Activated naive CD4-positive, alpha-beta T cell (primary cell): ENCODE measurements at regions not wholly inside any gene's neighbourhood (a gene's known extent, or its start where the extent isn't known, plus 50 kb on each side); places are given as distances from the start of the nearest gene placed in this dataset.

Experiments used
- DNase-seq, 4 experiments: peaks; one replicate each; lab custom pipeline; 2025; lab: John Stamatoyannopoulos, UW

DNA sequence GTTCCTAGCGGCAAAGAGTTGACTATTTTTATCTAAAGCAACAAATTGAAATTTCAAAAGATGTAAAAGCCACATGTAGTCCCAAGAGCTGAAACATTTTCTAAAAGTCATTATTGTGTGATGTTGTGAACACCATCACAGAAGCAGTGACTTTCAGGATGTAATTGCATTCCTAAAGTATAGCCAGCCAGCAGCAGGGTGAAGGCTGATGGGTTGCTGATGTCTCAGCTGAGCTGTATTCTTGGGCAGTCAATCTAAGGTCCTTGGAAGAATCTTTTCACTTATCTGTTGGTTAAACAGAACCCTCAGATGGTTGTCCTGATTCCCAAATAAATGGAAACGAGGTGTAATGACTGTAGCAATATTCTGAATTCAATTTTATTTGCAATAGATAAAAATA, 237.4 kb upstream of the WWC1 start:
- no peak for DNase-seq

DNA sequence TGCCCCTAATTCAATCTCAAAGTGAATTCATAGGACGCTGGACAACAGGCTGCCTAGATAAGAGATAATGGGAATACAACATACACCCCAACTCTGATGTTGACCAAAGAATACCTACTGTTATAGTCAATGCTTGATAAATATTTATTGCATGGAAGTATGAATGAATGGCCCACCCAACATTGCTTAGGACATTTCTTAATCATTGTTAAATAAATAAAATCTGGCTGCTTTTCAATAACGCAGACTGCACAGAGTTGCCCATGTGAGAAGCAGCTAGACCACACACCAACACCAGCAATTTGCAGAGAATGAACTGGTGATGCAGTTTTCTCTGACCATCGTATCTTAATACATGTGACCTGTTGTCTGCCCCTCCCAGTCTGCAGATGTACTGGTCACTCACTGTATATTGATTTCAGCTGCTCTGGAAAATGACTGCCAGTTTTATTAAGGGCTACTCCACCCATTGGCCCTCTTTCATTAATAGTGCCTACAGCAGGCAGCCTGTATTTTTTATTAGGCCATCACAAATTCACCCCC, 236.2 kb upstream of the WWC1 start:
- DNase-seq = no peak

DNA sequence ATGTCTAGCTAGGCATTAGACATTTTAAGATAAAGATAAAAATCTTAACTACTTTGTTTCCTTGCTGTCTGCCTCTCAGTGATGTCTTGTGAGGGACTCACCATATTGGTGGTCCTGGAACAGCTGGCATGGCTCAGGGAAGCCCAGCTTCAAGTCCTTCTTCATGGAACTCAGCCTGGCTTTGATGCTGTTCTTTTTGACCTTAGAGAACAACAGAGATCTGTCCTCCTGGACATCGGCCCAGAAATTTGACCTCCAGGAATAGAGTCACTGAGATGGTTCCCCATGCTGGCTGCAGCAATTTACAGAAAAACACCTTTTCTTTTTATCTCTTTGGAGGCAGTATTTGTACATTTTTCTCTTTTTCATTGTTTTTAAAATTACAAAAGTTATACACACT, 235.5 kb upstream of the WWC1 start:
- no peak for DNase-seq

DNA sequence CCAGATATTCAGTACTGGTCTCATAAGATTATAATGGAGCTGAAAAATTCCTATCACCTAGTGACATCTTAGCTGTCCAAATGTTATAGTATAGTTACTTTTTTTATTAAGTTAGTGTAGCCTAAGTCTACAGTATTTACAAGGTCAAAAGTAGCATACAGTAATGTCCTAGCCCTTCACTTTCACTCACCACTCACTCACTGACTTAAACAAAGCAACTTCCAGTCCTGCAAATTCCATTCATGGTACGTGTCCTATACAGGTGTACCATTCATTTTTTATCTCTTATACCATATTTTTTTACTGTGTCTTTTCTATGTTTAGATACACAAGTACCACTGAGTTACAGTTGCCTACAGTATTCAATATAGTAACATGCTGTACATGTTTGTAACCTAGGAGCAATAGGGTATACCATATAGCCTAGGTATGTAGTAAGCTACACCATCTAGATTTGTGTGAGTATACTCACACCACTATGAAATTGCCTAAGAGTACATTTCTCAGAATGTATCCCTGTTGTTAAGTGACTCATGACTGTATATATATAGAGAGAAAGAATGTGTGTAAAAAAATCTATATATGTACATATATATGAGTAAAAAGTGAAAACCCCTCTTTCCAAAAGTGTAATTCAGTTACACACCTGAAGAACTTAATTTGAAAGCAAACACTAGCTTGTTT, 234.8 kb upstream of the WWC1 start:
- no peak for DNase-seq

DNA sequence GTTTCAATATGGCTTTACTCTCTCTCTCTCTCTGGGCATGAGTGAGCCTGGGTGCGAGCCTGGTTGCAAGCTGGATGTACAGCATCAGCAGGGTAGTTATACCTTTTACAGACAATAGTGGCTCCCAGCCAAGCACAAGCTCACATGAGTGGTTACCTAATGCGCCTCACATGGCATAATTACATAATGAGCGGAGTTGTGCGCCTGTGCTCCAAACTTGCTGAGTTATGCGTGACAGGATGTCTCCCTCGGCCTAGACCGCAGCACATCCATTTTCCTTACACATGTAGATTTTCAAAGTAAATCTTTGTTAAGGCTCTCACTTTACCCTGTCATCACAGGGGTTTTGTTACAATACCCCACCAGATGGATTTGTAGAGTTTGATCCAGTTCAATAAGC, 233.5 kb upstream of the WWC1 start:
- DNase-seq = no peak

DNA sequence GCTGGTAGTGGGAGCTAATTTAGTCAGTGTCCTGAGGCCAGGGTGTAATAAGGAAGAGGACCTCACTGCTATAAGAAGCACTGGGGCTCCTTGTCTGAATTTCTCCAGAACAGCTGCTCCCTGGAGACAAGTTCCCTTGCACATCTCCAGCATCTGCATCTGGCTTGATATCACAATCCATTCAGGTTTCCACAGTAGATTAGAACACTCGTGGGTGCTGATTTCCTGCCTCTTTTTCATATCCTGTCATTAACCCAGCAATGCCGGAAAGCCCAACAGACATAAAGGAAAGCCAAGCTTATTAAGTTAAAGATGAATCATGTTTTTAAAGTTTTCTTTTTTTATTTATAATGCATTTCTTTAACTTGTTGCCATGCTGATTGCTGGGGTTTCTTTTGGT, 232.3 kb upstream of the WWC1 start:
- DNase-seq = no peak

DNA sequence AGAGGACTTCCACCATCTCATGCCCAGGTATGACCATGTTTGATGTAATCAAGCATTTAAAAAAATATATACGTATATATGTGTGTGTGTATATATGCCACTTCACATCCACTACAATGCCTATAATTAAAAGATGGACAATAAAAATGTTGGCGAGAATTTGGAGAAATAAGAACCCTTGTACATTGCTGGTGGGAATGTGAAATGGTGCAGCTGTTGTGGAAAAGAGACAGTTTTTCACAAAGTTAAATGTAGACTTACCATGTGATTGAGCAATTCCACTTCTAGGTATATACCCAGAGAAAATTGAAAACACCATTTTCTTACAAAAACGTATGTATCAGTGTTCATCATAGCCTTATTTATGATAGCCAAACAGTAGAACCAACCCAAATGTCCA, 229.2 kb upstream of the WWC1 start:
- no peak for DNase-seq

DNA sequence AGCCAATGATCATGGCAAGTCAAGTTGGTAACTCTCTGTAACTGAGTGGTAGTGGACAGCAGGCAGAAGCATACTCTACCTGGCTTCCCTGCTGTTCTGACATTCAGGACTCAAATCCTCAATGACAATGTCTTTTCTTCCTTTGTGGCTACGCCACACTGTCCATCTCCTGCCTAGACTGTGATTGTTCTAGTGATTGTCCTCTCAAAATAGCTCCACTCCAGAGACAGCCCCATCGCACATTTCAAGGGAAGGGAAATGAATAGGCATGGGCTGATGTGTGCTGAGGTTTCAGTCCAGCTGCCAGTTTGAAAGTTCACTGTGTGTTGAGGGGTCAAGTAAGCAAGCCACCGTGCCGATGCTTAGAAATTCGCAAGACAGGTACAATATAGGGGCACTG, 227.0 kb upstream of the WWC1 start:
- DNase-seq = no peak

DNA sequence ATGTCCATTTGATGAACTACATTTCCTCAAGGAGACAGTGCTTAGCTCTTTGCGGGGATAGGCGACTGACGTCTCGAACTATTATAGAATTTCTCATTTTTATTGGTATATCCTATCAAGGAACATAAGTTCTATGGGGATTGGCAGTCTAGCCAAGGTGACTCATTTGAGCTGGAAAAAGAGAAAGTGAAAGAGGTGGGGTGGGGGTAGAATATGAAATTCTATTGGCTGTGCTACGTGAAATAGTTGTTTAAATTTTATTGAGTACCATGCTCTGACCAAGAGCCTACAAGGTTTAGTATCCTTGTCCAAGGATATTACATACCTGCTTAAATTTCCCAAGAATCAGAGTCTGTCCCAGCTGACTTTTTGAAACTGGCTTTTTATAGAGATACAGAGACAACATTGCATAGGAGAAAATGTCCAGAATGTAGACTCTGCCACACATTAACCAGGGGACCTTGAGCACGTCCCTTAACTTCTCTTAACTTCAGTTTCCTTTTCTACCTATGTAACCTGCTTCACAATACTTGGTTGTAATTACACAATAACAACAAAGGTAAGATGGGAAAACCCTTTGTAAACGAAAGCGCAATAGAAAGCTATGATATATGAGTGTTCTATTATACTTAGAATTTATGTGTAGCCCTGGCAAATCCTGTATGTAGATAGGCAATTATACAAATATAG, 226.4 kb upstream of the WWC1 start:
- DNase-seq = no peak

DNA sequence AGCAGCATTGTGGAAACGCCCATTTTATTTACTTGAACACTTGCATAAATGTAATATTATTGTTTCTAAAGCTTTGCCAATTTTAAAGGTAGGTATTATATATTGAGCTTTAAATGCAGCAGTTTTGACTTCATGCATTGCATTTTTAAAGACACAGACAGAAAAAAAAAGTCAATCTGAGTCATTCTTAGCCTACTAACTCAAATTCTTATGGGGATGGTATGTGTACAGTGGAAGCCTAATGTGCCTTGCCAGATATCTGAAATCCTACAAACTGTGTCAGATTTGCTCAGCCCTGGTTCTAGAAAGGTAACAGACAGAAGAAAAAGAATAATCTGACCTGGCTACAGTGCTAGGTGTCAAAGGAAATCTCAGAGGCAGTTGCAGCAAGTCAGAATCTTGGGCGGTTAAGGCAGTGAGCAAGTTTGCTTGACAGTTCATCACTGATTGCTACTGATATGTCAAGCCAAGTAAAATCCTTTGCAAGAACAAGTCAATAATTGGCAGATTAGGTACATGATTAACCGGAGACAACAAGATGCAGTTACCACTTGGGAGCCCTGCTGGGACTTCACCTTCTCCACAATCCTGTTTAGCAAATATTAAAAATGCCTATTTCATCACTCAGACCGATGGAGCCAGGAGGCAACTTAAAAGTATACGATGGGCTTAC, 224.8 kb upstream of the WWC1 start:
- no peak for DNase-seq

DNA sequence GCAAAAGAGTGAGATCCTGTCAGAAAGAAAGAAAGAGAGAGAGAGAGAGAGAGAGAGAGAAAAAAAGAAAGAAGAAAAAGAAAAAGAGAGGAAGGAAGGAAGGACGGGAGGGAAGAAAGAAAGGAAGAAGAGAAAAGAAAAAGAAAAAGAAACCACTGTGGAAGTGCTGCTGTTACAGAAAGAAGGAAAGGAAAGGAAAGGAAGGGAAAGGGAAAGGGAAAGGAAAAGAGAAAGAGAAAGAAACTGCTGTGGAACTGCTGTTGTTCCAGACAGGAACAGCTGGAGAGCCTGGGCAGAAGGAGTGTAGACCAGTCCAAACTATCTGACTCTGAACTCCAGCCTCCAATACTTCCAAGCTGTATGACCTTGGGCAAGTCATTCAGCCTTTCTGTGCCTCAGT, 220.7 kb upstream of the WWC1 start:
- DNase-seq = no peak

DNA sequence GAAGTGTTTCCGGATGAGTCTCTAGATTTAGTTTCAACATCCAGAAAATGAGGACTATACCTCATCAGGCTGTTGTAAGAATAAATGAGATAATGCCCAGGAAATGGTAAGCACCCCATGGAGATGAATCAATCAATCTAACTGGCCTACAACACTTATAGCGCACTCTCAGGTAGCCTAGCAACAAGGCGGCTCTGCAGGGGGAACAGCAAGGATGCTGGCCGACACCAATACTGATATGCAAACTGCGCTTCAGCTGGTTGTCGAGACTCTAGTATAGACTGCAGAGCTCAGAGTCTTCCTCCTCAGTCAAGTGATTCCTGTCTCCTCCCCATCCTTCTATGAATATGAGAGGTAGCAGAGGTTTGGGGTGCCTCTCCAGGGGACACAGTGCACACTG, 218.8 kb upstream of the WWC1 start:
- DNase-seq = no peak

DNA sequence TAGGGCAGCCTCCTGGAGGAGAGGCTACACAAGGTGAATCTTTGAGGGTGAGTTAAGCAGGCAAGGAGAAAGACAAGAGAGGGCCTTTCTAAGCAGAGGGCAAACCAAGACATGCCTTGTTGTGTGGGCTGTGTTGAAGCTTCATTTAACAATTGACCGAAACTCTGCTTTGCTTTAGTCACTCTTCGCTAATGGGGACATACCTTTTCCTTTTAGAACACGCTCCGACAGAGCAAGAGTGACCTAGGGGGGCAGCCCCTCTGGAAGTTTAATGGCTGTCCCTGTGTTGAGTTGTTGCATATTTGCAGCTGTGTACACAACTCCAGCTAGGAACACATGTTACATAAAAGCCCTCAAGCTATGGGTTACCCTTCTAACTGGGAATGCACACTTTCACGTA, 218.1 kb upstream of the WWC1 start:
- DNase-seq = no peak

DNA sequence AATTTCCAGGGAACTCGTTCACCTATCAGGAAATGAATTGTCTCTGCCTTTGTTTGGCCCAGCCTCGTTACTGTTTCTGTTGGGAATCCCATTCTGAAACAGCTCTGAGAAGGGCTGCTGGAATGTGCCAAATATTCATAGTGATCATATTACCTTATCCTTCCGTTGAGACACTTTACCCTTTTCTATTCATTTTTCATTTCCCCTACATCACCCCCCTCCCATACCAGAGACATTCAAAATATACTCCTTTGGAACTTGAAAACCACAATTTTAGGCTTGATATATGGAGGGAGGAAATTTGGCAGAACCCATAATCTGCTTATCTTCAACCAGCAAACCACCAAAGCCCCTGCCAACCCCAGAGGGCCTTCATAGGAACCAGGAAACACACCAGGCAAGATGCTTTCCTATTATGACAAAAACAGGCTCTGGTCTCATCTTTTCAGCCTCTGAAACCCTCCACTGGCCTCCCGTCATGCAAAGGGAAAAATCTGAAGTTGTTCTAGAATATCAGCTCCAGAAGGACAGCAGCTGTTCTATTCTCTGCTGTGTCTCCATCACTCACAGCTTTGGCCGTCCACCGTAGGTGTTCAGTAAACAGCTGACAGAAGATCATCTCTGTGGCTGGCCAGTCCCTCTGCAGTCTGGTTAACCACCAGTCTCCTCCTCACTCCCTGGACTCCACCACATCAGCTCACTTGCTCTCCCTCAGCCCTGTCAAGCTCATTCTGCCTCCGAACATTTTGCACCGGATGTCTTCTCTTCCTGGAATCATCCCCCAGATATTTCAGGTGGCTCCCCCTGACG, 217.2 kb upstream of the WWC1 start:
- DNase-seq = no peak

DNA sequence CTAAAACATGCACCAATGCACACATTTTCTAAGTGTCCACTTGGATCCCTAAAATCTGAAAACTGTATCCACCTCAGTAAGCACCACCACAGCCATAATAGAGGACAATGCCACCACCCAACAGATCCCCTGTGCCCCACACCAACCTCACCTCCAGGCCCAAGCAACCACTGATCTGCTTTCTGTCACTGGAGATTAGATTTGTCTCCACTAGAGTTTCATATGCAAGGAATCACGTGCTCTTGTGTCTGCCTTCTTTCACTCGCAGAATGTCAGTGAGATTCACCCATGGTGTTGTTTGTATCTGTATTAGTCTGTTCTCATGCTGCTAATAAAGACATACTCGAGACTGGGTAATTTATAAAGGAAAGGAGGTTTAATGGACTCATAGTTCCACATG, 216.1 kb upstream of the WWC1 start:
- no peak for DNase-seq

DNA sequence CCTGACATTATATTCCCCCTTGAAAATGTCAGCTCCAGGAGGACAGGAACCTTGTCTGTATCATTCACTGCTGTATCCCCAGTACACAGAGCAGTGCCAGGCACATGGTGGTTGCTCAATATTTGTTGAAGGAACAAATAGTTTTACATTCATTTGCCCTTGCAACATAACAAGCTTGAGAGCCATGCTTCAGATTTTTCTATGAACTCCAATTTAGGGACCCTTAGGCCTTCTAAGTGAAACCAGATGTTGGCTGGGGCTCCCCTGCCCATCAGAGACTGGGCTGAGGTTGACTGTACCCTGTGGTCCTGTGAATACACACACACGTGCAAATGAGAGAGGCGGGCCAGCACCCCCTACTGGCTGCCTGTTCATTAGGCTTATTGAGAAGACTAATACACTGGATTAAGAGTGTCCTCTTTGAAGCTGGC, 214.9 kb upstream of the WWC1 start:
- DNase-seq = no peak

DNA sequence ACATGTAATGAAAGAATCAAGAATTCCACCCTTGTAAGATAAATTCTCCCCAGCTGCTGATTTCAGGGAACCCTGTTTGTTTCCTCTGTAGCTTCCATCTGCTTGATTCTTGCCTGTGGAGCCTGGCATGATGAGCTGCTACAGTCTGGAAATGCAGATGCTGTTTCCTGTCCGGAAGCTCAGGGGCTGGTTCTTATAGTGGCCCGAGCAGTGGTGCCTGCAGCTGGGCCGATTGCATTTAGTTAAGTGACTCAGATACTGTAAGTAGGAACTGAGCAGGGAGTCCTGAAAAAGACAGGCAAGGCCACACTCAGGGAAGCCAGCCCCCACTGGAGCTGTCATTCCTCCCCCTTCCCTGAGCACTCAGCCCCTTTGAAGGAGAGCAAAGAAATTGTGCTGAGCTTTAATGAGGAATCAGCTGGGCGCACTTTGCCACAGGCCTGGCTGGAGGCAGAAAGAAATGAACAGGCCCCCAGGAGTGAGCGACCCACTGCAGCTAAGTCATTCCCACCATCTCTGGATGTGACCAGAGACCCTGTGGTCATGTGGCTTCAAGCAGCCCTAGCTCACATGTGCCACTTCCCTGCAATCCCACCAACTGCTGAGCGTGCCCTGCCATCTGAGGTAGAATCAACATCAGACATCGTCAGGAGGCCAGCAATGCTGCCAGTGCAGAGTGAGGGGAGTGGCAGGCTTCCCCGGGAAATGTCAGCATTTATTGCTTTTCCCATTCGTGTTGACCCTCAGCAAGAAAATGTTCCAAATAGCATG, 206.0 kb upstream of the WWC1 start:
- DNase-seq = no peak

DNA sequence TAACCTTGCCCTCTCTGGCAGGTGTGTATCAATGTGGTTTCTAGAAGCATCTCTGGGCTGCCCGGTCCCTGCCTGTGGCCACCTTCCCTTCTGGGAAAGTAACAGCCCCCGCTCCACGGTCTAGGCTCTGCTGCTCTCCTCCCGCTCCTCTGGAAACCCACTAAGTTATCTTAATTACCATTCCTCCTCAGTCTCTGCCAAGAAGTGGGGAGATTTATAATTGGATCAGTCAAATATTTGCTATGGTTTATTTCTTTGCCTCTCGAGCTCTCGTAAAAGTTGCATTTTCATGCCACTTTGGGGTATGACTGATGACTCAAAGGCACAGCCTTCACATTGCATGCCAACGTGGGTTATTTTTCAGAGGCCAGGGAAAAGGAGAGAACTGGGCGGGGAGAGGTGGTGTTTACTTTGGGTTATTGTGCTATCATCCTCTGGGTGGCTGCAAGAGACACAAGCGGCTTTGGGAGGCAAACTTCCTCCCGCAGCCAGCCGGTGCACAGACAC, 205.3 kb upstream of the WWC1 start:
- DNase-seq = no peak

DNA sequence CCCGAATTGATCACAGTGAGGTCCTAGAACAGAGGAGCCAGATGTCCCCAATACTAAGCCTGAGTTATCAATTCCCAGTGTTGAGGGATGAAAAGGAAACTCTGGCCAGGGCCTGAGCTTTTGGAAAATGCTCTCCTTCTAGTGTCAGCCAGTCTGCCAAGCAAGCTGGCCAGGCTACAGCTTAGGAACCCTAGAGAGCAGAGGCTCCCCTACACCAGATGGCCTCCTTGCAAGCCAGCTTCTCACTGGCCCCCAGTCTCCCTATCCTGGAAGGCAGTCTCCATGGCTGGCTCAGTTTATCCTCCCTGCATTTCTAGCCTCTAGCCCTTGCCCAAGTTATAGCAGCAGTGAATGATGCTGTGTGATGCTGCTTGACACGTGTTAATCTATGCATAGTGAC, 204.7 kb upstream of the WWC1 start:
- DNase-seq = no peak

DNA sequence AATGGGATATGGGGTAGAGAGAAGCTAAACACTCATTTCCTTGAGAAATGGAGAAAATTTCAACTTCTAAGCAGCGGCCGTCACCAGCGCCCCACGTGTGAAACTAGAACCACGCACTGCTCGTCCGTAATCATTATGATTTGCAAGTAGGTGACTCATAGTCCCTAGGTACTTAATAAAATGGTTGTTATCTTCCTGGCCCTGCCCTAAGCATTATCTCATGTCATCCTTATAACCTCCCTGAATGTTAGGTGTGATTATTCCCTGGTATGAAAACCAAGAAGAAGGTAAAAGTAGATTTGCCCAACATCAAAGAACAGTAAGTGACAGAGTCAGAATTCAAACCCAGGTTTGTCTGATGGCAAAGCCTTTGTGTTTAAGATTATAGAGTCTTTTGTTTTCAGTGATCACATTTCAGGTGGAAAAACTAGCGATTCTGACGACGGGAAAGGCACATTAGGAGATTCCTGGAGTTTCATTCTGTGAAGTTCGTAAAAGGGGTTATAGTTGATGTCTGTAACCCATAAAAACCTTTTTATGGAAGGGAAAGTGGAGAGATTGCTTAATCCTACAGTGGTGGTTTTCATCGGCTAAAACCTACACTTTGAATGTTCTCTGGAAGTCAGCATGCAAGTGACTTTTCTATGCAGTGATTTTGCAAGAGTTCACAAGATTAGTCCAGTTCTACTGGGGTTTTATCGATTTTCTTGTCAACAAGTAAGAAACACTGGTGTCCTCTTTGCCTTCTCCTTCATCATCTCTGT, 202.9 kb upstream of the WWC1 start:
- no peak for DNase-seq
